Endothelial cell of umbilical vein (primary cell): ENCODE measurements at regions not wholly inside any gene's neighbourhood (a gene's known extent, or its start where the extent isn't known, plus 50 kb on each side); places are given as distances from the start of the nearest gene placed in this dataset.

Experiments used
- BruUV-seq: library from RNA; stranded (reverse); fragments of 400-500 nt; replicated peaks from 2 replicates; lab custom pipeline; 2021; lab: Mats Ljungman, UMichigan
- CTCF ChIA-PET: fragments of 300-600, 350-600 bp; sonication (Branson Sonifier 250); formaldehyde crosslinking; loops from one replicate; lab custom pipeline; 2021; ENCODE audit warnings: antibody characterized with exemption, inconsistent platforms; lab: Charles Lee
- POLR2A ChIA-PET: fragments of 300-600, 350-600 bp; sonication (Branson Sonifier 250); formaldehyde crosslinking; loops from one replicate; lab custom pipeline; 2021; ENCODE audit warnings: antibody characterized with exemption, inconsistent platforms; lab: Charles Lee
- DNase-seq: peaks from one replicate; pipeline ENCODE4 v3.0.0-alpha.2; 2011; ENCODE audit warnings: low read depth, low spot score
- FAIRE-seq: peaks from 2 replicates; lab custom pipeline; 2011; peaks lifted over from hg19 to GRCh38; lab: Jason Lieb, UNC
- H2AFZ ChIP-seq: 2 replicates; pipeline ENCODE4 v1.6.0; 2012; ENCODE audit warnings: low read depth, low read length, control low read depth, inconsistent platforms
- H3K27ac ChIP-seq: 2 replicates; pipeline ENCODE4 v1.5.1; 2011; ENCODE audit warnings: low read depth, mild to moderate bottlenecking, control low read depth, low read length, moderate library complexity; ENCODE audit not compliant: insufficient read depth
- H3K27me3 ChIP-seq, 2 experiments: 2 replicates each; pipeline versions ENCODE4 v1.6.0 to v1.6.1; 2011; ENCODE audit warnings: low read length in 2 of 2, mixed read lengths in 1 of 2; ENCODE audit not compliant: control insufficient read depth in 2 of 2, insufficient read depth in 2 of 2
- H3K36me3 ChIP-seq, 2 experiments: 2 replicates in 1 of 2; 3 replicates in 1 of 2; pipeline ENCODE4 v1.5.1; 2011; ENCODE audit warnings: low read length in 2 of 2, mild to moderate bottlenecking in 1 of 2, moderate library complexity in 1 of 2; ENCODE audit not compliant: control insufficient read depth in 2 of 2, insufficient read depth in 2 of 2; ENCODE audit errors: extremely low read depth in 1 of 2
- H3K4me1 ChIP-seq: 3 replicates; pipeline ENCODE4 v1.5.1; 2011; ENCODE audit warnings: mild to moderate bottlenecking, low read length; ENCODE audit not compliant: control insufficient read depth, insufficient read depth; ENCODE audit errors: extremely low read depth
- H3K4me2 ChIP-seq: 2 replicates; pipeline ENCODE4 v1.6.1; 2011; ENCODE audit warnings: low read length, control low read depth, mixed read lengths; ENCODE audit not compliant: insufficient read depth
- H3K4me3 ChIP-seq, 3 experiments: fragments of 200-600 bp in 1 of 3; sonication (generic), shearing (Covaris generic) in 1 of 3; replicated peaks in 1 of 3; 2 replicates each; pipeline ENCODE4 v1.5.1; 2011 to 2016; ENCODE audit warnings: control low read depth in 3 of 3, low read length in 3 of 3, mild to moderate bottlenecking in 2 of 3, inconsistent platforms in 1 of 3, low read depth in 1 of 3, moderate library complexity in 1 of 3; ENCODE audit not compliant: insufficient read depth in 1 of 3
- H3K79me2 ChIP-seq: 2 replicates; pipeline ENCODE4 v1.6.0; 2012; ENCODE audit warnings: low read length, inconsistent platforms; ENCODE audit not compliant: control insufficient read depth, insufficient read depth
- H3K9ac ChIP-seq: replicated peaks from 2 replicates; pipeline ENCODE3; 2011; ENCODE audit warnings: low read length, control low read depth; ENCODE audit not compliant: insufficient read depth; ENCODE audit errors: extremely low read depth
- H3K9me1 ChIP-seq: replicated peaks from 3 replicates; pipeline ENCODE4 v1.6.0; 2011; ENCODE audit warnings: mild to moderate bottlenecking, low read length; ENCODE audit not compliant: control insufficient read depth, insufficient read depth; ENCODE audit errors: extremely low read depth
- H3K9me3 ChIP-seq: replicated peaks from 2 replicates; pipeline ENCODE4 v1.5.1; 2012; ENCODE audit warnings: low read length, inconsistent platforms; ENCODE audit not compliant: control insufficient read depth, insufficient read depth
- H4K20me1 ChIP-seq: replicated peaks from 2 replicates; pipeline ENCODE3; 2011; ENCODE audit warnings: mild to moderate bottlenecking, low read length; ENCODE audit not compliant: control insufficient read depth, insufficient read depth; ENCODE audit errors: extremely low read depth
- EZH2 ChIP-seq: IDR thresholded peaks from 2 replicates; pipeline ENCODE4 v1.6.1; 2012; ENCODE audit warnings: borderline replicate concordance, low read depth, mild to moderate bottlenecking, moderate library complexity, low read length, inconsistent platforms; ENCODE audit not compliant: severe bottlenecking
- FOS ChIP-seq: IDR thresholded peaks from 2 replicates; pipeline ENCODE4 v1.6.1; 2011; ENCODE audit warnings: mild to moderate bottlenecking, low read length, moderate library complexity, borderline replicate concordance; ENCODE audit not compliant: insufficient read depth
- GATA2 ChIP-seq: IDR thresholded peaks from 2 replicates; pipeline ENCODE4 v1.7.0; 2011; ENCODE audit warnings: low read depth, mild to moderate bottlenecking, moderate library complexity, mixed read lengths, low read length; ENCODE audit not compliant: insufficient read length, insufficient read depth
- JUN ChIP-seq: IDR thresholded peaks from 2 replicates; pipeline ENCODE4 v1.6.1; 2011; ENCODE audit warnings: borderline replicate concordance, low read depth; ENCODE audit not compliant: insufficient read length, insufficient read depth
- MYC ChIP-seq: IDR thresholded peaks from one replicate; pipeline ENCODE4 v1.6.1; 2011; ENCODE audit warnings: mild to moderate bottlenecking, low read depth, low read length
- POLR2A ChIP-seq: IDR thresholded peaks from 2 replicates; pipeline ENCODE4 v1.6.1; 2012; ENCODE audit warnings: low read depth, mild to moderate bottlenecking, control low read depth, low read length
- POLR2AphosphoS5 ChIP-seq: IDR thresholded peaks from 2 replicates; pipeline ENCODE4 v1.6.1; 2012; ENCODE audit warnings: low read depth, mild to moderate bottlenecking, control low read depth, low read length, moderate library complexity; ENCODE audit not compliant: insufficient read depth
- dilution Hi-C: fragments of 300-500 bp; cut with MboI; formaldehyde crosslinking; loops from one replicate; pipeline ENCODE4 v1.15.0; 2019; ENCODE audit warnings: low sequenced_read_pairs; ENCODE audit not compliant: extremely low pct_ligation_motif_present
- intact Hi-C: fragments of 100-400 bp; cut with micrococcal nuclease; formaldehyde crosslinking; loops from one replicate; pipeline ENCODE4 v1.10.0; 2022
- TF ChIP-seq, protein P1 (sequence below): IDR thresholded peaks from 2 replicates; pipeline ENCODE4 v1.6.1; 2011; ENCODE audit not compliant: insufficient read depth, insufficient read length
- TF ChIP-seq, protein P2 (sequence below), 2 donors: IDR thresholded peaks; 1 replicate in 1 of 2; 2 replicates in 1 of 2; pipeline ENCODE4 v1.5.1; 2011; ENCODE audit warnings: low read length in 2 of 2, mild to moderate bottlenecking in 2 of 2, moderate library complexity in 2 of 2, control low read depth in 1 of 2, inconsistent platforms in 1 of 2, low read depth in 1 of 2; ENCODE audit not compliant: insufficient read depth in 1 of 2; ENCODE audit errors: extremely low read depth in 1 of 2

DNA sequence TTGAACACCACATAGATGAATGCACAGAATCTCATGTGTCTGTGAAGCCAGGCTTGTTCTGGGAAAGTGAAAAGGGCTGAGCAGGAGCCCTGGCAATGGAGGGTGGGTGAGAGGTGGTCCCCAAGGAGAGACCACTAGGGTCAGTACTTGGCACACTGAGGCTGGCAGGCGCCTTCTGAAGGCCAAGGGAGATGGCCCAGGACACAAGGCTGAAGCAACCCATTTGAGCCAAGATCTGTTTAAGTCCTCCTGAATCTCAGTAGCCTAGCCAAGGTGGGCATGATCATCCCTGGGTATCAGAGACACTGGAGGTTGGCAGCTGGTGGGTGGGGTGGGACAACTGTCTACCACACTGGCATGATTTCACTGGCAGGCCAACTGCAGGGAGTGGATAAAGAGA lies 1741.2 kb downstream of the TP53TG3F start:
- BruUV-seq: no TSS peak
- intact Hi-C loops: no loop called here
- no peak overlapping the region for H2AFZ ChIP-seq

DNA sequence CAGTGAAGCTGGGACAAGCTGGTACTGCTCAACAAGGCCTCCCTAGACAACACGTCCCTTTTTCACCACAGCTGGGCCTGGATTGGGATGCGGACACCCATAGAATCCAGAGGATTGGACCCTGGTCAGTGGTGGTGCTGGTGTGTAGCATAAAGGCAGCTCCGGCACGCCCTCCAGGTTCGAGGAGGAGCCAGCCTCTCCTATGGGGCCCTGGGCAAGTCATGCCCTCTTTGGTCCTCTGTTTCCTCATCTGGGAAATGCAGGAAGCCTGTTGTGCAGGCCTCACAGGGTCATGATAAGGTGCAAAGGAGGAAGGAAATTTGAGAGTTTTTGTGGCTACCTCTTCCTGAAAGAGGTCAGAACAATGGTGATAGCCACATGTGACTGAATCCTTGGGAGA lies 1741.7 kb downstream of the TP53TG3F start:
- BruUV-seq: no TSS peak

More for the DNA sequence above, 1741.2 kb downstream of the TP53TG3F start:
- Histone ChIP-seq H3K9me3 (peaks cover 11% of the 10 kb centered on the region), H3K4me2 (no peak overlapping the region), H3K4me3 (no peak overlapping the region), H3K36me3 (no peaks in the 10 kb centered on the region), H3K4me1 (no peaks in the 10 kb centered on the region), H3K9me1 (no peaks in the 10 kb centered on the region), H3K27me3 (no peaks in the 10 kb centered on the region), H3K27ac (no peak overlapping the region), H3K79me2 (no peaks in the 10 kb centered on the region), H4K20me1 (no peaks in the 10 kb centered on the region), H3K9ac (no peak overlapping the region)
- ChIA-PET POLR2A (no interaction called here), CTCF (no interaction called here)
- dilution Hi-C loops: no loop called here
- FAIRE-seq: no peak
- DNase-seq: no peak
- TF ChIP-seq, protein P1, sequence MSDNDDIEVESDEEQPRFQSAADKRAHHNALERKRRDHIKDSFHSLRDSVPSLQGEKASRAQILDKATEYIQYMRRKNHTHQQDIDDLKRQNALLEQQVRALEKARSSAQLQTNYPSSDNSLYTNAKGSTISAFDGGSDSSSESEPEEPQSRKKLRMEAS: no peak
- TF ChIP-seq POLR2AphosphoS5: no peak

More for the DNA sequence above, 1741.7 kb downstream of the TP53TG3F start:
- no peak overlapping the region for H3K27ac ChIP-seq
- H3K9me1 ChIP-seq: no peaks in the 10 kb centered on the region
- no peak overlapping the region for H3K9ac ChIP-seq
- CTCF ChIA-PET: no interaction called here
- H3K36me3 ChIP-seq: no peaks in the 10 kb centered on the region
- TF ChIP-seq GATA2 (no peak), MYC (no peak), POLR2A (no peak), JUN (no peak), FOS (no peak), EZH2 (no peak), POLR2AphosphoS5 (no peak)
- TF ChIP-seq, protein P1: no peak
- TF ChIP-seq, protein P2, sequence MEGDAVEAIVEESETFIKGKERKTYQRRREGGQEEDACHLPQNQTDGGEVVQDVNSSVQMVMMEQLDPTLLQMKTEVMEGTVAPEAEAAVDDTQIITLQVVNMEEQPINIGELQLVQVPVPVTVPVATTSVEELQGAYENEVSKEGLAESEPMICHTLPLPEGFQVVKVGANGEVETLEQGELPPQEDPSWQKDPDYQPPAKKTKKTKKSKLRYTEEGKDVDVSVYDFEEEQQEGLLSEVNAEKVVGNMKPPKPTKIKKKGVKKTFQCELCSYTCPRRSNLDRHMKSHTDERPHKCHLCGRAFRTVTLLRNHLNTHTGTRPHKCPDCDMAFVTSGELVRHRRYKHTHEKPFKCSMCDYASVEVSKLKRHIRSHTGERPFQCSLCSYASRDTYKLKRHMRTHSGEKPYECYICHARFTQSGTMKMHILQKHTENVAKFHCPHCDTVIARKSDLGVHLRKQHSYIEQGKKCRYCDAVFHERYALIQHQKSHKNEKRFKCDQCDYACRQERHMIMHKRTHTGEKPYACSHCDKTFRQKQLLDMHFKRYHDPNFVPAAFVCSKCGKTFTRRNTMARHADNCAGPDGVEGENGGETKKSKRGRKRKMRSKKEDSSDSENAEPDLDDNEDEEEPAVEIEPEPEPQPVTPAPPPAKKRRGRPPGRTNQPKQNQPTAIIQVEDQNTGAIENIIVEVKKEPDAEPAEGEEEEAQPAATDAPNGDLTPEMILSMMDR (IDR thresholded peaks at IDR 0.05; ENCODE audit: extremely low read depth in 1 of 2, insufficient read depth in 1 of 2, low read depth in 1 of 2, low read length in 2 of 2): no peak
- no peak overlapping the region for H3K4me2 ChIP-seq
- no peaks in the 10 kb centered on the region for H3K4me1 ChIP-seq
- H3K27me3 ChIP-seq: no peaks in the 10 kb centered on the region
- no peak overlapping the region for H3K4me3 ChIP-seq
- POLR2A ChIA-PET: no interaction called here
- H3K79me2 ChIP-seq: no peaks in the 10 kb centered on the region
- dilution Hi-C loops (no loop called here), intact Hi-C loops (no loop called here)
- DNase-seq (no peak), FAIRE-seq (no peak)
- H2AFZ ChIP-seq: no peak overlapping the region
- H3K9me3 ChIP-seq: peaks cover 9% of the 10 kb centered on the region
- no peaks in the 10 kb centered on the region for H4K20me1 ChIP-seq
